Type B pancreatic cell (in vitro differentiated cells): ENCODE measurements at regions not wholly inside any gene's neighbourhood (a gene's known extent, or its start where the extent isn't known, plus 50 kb on each side); places are given as distances from the start of the nearest gene placed in this dataset.

Experiments
- DNase-seq: peaks from one replicate; pipeline ENCODE4 v3.0.0; 2021; ENCODE audit warnings: mixed read lengths; ENCODE audit not compliant: unreplicated experiment; ENCODE audit errors: extremely low spot score
- H3K27ac Mint-ChIP-seq: 2 replicates; pipeline ENCODE4 v1.8.0; 2021; ENCODE audit warnings: mild to moderate bottlenecking, mixed read lengths
- H3K27me3 Mint-ChIP-seq: 2 replicates; pipeline ENCODE4 v1.8.0; 2021; ENCODE audit warnings: mixed read lengths
- H3K36me3 Mint-ChIP-seq: 2 replicates; pipeline ENCODE4 v1.8.0; 2021; ENCODE audit warnings: mixed read lengths
- H3K4me1 Mint-ChIP-seq: one replicate; pipeline ENCODE4 v1.8.0; 2021; ENCODE audit warnings: mixed read lengths; ENCODE audit not compliant: unreplicated experiment
- H3K4me3 Mint-ChIP-seq: 2 replicates; pipeline ENCODE4 v1.8.0; 2021; ENCODE audit warnings: mild to moderate bottlenecking, mixed read lengths
- H3K9me3 Mint-ChIP-seq: 2 replicates; pipeline ENCODE4 v1.8.0; 2021; ENCODE audit warnings: mixed read lengths
- TF ChIP-seq, protein P1 (sequence below): fragments of 200-600 bp; sonication (generic); conservative IDR thresholded peaks from 2 replicates; pipeline ENCODE4 v1.5.0; 2021; ENCODE audit warnings: antibody characterized with exemption, mild to moderate bottlenecking

DNA sequence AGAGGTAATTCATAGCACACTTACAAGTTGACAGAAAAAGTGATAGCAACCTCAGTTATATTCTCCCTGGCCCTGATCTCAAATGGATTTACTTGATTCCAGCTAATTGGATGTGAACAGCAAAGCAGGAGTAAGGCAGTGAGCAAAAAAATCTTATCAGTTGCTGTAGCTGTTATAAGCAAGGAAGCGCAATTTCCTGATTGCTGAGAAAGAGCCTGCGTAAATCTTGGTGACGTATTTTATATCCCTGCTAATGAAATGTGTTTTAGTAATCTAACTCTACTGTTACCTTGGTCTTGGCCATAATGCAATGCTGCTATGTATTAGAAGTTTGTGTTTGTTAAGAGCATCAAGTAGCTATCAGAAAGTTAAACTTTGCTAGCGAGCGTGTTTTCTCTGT is 661.2 kb upstream of the SEMA6A start:
- TF ChIP-seq, protein P1, sequence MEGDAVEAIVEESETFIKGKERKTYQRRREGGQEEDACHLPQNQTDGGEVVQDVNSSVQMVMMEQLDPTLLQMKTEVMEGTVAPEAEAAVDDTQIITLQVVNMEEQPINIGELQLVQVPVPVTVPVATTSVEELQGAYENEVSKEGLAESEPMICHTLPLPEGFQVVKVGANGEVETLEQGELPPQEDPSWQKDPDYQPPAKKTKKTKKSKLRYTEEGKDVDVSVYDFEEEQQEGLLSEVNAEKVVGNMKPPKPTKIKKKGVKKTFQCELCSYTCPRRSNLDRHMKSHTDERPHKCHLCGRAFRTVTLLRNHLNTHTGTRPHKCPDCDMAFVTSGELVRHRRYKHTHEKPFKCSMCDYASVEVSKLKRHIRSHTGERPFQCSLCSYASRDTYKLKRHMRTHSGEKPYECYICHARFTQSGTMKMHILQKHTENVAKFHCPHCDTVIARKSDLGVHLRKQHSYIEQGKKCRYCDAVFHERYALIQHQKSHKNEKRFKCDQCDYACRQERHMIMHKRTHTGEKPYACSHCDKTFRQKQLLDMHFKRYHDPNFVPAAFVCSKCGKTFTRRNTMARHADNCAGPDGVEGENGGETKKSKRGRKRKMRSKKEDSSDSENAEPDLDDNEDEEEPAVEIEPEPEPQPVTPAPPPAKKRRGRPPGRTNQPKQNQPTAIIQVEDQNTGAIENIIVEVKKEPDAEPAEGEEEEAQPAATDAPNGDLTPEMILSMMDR: no peak
- Mint-ChIP-seq H3K36me3 (peaks cover 3% of the 10 kb centered on the region), H3K27ac (no peak overlapping the region), H3K4me3 (no peak overlapping the region), H3K4me1 (peaks cover 4% of the 10 kb centered on the region), H3K9me3 (peaks cover 13% of the 10 kb centered on the region), H3K27me3 (no peaks in the 10 kb centered on the region)
- DNase-seq: no peak

DNA sequence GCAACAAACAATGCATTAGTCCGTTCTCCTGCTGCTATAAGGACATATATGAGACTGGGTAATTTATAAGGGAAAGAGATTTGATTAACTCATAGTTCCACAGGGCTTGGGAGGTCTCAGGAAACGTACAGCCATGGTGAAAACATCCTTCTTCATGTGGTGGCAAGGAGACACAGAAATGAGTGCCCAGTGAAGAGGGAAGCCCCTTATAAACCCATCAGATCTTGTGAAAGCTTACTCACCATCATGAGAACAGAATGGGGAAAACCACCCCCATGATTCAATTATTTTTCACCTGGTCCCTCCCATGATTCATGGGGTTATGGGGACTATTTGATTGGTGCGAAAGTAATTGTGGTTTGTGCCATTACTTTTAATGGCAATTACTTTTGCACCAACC is 655.8 kb upstream of the SEMA6A start:
- no peaks in the 10 kb centered on the region for H3K36me3 Mint-ChIP-seq
- no peak overlapping the region for H3K27ac Mint-ChIP-seq
- H3K27me3 Mint-ChIP-seq: no peaks in the 10 kb centered on the region

DNA sequence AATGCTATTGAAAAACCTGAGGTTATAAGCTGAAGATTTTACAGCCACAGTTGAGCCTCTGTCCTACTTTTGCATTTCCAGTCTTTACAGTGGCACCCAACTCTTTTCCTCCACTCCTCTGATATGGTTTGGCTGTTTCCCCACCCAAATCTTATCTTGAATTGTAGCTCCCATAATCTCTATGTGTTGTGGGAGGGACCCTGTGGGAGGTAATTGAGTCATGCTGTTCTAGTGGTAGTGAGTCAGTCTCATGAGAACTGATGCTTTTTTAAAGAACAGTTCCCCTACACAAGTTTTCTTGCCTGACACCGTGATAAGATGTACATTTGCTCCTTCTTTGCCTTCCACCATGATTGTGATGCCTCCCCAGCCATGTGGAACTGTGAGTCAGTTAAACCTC is 646.1 kb upstream of the SEMA6A start:
- Mint-ChIP-seq H3K36me3 (no peaks in the 10 kb centered on the region), H3K4me3 (no peak overlapping the region), H3K4me1 (peaks cover 3% of the 10 kb centered on the region), H3K27ac (no peak overlapping the region), H3K27me3 (no peaks in the 10 kb centered on the region), H3K9me3 (peaks cover 18% of the 10 kb centered on the region)
- TF ChIP-seq, protein P1: no peak
- no peak for DNase-seq

More for the DNA sequence above, 655.8 kb upstream of the SEMA6A start:
- Mint-ChIP-seq H3K9me3 (no peaks in the 10 kb centered on the region), H3K4me3 (no peak overlapping the region), H3K4me1 (no peaks in the 10 kb centered on the region)
- no peak for DNase-seq
- TF ChIP-seq, protein P1: no peak

DNA sequence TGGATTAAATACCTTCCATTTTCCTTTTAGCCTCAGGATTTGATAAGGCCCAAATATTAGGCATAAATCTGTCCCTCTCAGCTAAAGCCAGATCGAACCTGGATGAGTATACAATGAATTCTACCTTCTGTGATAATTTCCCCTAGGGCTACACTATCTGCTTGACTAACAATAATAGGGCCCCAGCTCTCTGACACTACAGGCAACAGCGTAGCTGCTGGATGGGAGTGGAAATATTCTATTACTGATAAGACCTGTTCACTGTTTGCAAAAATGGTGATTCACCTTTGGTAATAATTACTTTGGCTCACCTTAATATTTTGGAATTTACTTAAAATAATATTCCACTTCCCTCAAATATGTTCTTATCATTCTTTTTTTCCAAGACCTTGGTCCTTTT is 644.2 kb upstream of the SEMA6A start:
- TF ChIP-seq, protein P1: no peak
- H3K36me3 Mint-ChIP-seq: no peaks in the 10 kb centered on the region
- no peak overlapping the region for H3K27ac Mint-ChIP-seq
- DNase-seq: no peak
- no peak overlapping the region for H3K4me3 Mint-ChIP-seq
- H3K9me3 Mint-ChIP-seq: peaks cover 18% of the 10 kb centered on the region
- H3K27me3 Mint-ChIP-seq: no peaks in the 10 kb centered on the region
- peaks cover 3% of the 10 kb centered on the region for H3K4me1 Mint-ChIP-seq

DNA sequence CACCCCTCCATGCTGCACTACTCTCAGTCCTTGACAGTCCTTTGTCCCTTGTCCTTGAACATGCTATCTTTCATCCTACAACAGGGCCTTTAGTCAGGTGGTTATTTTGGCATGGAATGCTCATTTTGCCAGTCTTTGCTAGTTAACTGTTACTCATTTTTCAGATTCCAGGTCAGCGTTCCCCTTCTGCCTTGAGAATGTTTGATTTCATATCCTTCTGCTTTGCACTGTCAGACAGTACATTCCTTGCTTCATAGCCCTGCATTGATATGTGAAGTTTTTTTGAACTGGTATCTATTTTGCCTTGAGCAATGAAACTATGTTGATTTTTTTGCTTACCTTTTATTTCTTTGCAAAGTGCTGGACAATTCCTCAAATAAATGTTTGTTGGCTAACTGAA is 638.2 kb upstream of the SEMA6A start:
- TF ChIP-seq, protein P1: no peak
- DNase-seq: no peak
- H3K4me1 Mint-ChIP-seq: peaks cover 24% of the 10 kb centered on the region
- no peaks in the 10 kb centered on the region for H3K27me3 Mint-ChIP-seq
- peak overlapping the region; percentile 84 for H3K27ac Mint-ChIP-seq
- peaks cover 17% of the 10 kb centered on the region for H3K9me3 Mint-ChIP-seq
- H3K36me3 Mint-ChIP-seq: no peaks in the 10 kb centered on the region
- peak overlapping the region; percentile 47 for H3K4me3 Mint-ChIP-seq

DNA sequence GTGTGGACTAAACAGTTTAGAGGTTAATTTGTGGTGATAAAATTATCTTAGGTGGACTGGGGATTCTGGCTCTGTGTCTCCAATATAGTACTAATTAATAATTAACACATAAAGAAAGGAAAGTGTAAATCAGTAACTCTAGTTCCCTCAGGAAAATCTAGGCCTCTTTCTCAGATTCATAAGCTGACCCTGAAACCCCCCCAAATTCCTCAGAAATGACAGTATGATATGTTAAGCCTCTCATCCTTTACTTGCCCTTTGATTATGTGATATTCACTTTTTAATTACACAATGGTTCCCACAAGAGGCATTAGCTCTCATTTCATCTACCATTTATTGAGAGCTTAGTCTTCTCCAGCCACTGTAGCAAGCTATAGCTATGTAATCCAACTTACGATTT is 636.2 kb upstream of the SEMA6A start:
- DNase-seq: no peak

More for the DNA sequence above, 636.2 kb upstream of the SEMA6A start:
- no peaks in the 10 kb centered on the region for H3K27me3 Mint-ChIP-seq
- TF ChIP-seq, protein P1: no peak
- H3K27ac Mint-ChIP-seq: peak overlapping the region; percentile 59
- H3K9me3 Mint-ChIP-seq: peaks cover 10% of the 10 kb centered on the region
- no peaks in the 10 kb centered on the region for H3K36me3 Mint-ChIP-seq
- H3K4me3 Mint-ChIP-seq: peak overlapping the region; percentile 33
- H3K4me1 Mint-ChIP-seq: peaks cover 24% of the 10 kb centered on the region
